Peyer's patch (tissue), 4 donors: ENCODE measurements at regions not wholly inside any gene's neighbourhood (a gene's known extent, or its start where the extent isn't known, plus 50 kb on each side); places are given as distances from the start of the nearest gene placed in this dataset.
A peak's percentile ranks its signal among the peaks of the same experiment; 100 is the strongest.

Experiments used
- DNase-seq, 3 donors: peaks; one replicate each; pipeline ENCODE4 v3.0.0-alpha.2; 2017 to 2019
- H3K27ac ChIP-seq, 4 donors: fragments of 200-600 bp; sonication (generic); one replicate each; pipeline ENCODE4 v1.5.1; 2016 to 2019
- H3K27me3 ChIP-seq, 2 donors: fragments of 200-600 bp; sonication (generic); one replicate each; pipeline ENCODE4 v1.5.1; 2019
- H3K36me3 ChIP-seq, 3 donors: fragments of 200-600 bp; sonication (generic); one replicate each; pipeline ENCODE4 v1.5.1; 2016 to 2019
- H3K4me1 ChIP-seq, 4 donors: fragments of 200-600 bp; sonication (generic); one replicate each; pipeline ENCODE4 v1.5.1; 2016 to 2019
- H3K4me3 ChIP-seq, 4 donors: fragments of 200-600 bp; sonication (generic); 1 replicate in 3 of 4; 2 replicates in 1 of 4; pipeline ENCODE4 v1.5.1; 2016 to 2019; ENCODE audit warnings: mild to moderate bottlenecking in 1 of 4
- H3K9me3 ChIP-seq, 4 donors: fragments of 200-600 bp; sonication (generic); one replicate each; pipeline ENCODE4 v1.5.1; 2016 to 2019; ENCODE audit warnings: mild to moderate bottlenecking in 1 of 4
- CTCF ChIP-seq, 6 experiments: fragments of 450-650 bp in 4 of 6; fragments of 200-600 bp in 2 of 6; sonication (generic) in 1 of 6; IDR thresholded peaks; one replicate each; pipeline ENCODE4 v1.5.1; 2017 to 2019; ENCODE audit warnings: antibody characterized with exemption in 6 of 6, mild to moderate bottlenecking in 3 of 6, moderate library complexity in 1 of 6
- POLR2A ChIP-seq, 2 donors: fragments of 450-650 bp; IDR thresholded peaks; one replicate each; pipeline ENCODE4 v1.5.1; 2017; ENCODE audit warnings: antibody characterized with exemption in 2 of 2, mild to moderate bottlenecking in 2 of 2, moderate library complexity in 2 of 2

- Histone ChIP-seq H3K9me3 (no peaks in the 10 kb centered on the region), H3K36me3 (no peaks in the 10 kb centered on the region), H3K27me3 (no peaks in the 10 kb centered on the region), H3K4me3 (no peak overlapping the region), H3K27ac (no peak overlapping the region), H3K4me1 (peaks cover 0 to 8% (median 2%) of the 10 kb centered on the region in 4 donors)
- TF ChIP-seq POLR2A (IDR thresholded peaks at IDR 0.05) (no peak), CTCF (IDR thresholded peaks at IDR 0.05) (no peak)
- no peak for DNase-seq
These were observed 527.4 kb upstream of the PROK2 start for GRCh38 chr3:72312339-72312738.

- TF ChIP-seq POLR2A (IDR thresholded peaks at IDR 0.05) (no peak), CTCF (IDR thresholded peaks at IDR 0.05) (no peak)
- no peaks in the 10 kb centered on the region for H3K27me3 ChIP-seq
- H3K27ac ChIP-seq = peak overlapping the region in 1 of 4 donors; percentile 71
- H3K36me3 ChIP-seq = no peaks in the 10 kb centered on the region
- H3K4me1 ChIP-seq = peaks cover 0 to 8% (median 2%) of the 10 kb centered on the region in 4 donors
- H3K4me3 ChIP-seq = no peak overlapping the region
- H3K9me3 ChIP-seq = no peaks in the 10 kb centered on the region
- DNase-seq = no peak
These were observed 526.5 kb upstream of the PROK2 start for GRCh38 chr3:72311425-72311824.

- peak overlapping the region; percentile 3 to 71 (median 34) for H3K27ac ChIP-seq
These were observed 525.8 kb upstream of the PROK2 start for GRCh38 chr3:72310419-72311380.

GRCh38 chr3:72309661-72310418, 524.9 kb upstream of the PROK2 start:
- Histone ChIP-seq H3K27me3 (no peaks in the 10 kb centered on the region), H3K9me3 (no peaks in the 10 kb centered on the region), H3K36me3 (no peaks in the 10 kb centered on the region), H3K27ac (peak overlapping the region; percentile 3 to 71 (median 34)), H3K4me3 (no peak overlapping the region), H3K4me1 (peaks cover 0 to 8% (median 2%) of the 10 kb centered on the region in 4 donors)
- peak in 1 of 3 donors; percentile 19 for DNase-seq
- TF ChIP-seq POLR2A (IDR thresholded peaks at IDR 0.05) (no peak), CTCF (IDR thresholded peaks at IDR 0.05) (no peak)

More at GRCh38 chr3:72310419-72311380, 525.8 kb upstream of the PROK2 start:
- H3K36me3 ChIP-seq = no peaks in the 10 kb centered on the region
- peaks cover 0 to 8% (median 2%) of the 10 kb centered on the region in 4 donors for H3K4me1 ChIP-seq
- DNase-seq = peak; percentile 63 to 85 (median 79)
- H3K9me3 ChIP-seq = no peaks in the 10 kb centered on the region
- TF ChIP-seq POLR2A (IDR thresholded peaks at IDR 0.05) = no peak
- TF ChIP-seq CTCF (IDR thresholded peaks at IDR 0.05) = peak in 1 of 6 experiments; percentile 14
- H3K27me3 ChIP-seq = no peaks in the 10 kb centered on the region
- H3K4me3 ChIP-seq = peak overlapping the region in 1 of 4 donors; percentile 13

- H3K9me3 ChIP-seq = no peaks in the 10 kb centered on the region
- no peaks in the 10 kb centered on the region for H3K27me3 ChIP-seq
- DNase-seq = no peak
- peaks cover 0 to 8% (median 2%) of the 10 kb centered on the region in 4 donors for H3K4me1 ChIP-seq
- no peak overlapping the region for H3K27ac ChIP-seq
- H3K4me3 ChIP-seq = no peak overlapping the region
- TF ChIP-seq POLR2A (IDR thresholded peaks at IDR 0.05) = no peak
- TF ChIP-seq CTCF (IDR thresholded peaks at IDR 0.05) = no peak
- no peaks in the 10 kb centered on the region for H3K36me3 ChIP-seq
These were observed 523.7 kb upstream of the PROK2 start for GRCh38 chr3:72308641-72309040.
